GM19397 (cell line): ENCODE measurements at regions not wholly inside any gene's neighbourhood (a gene's known extent, or its start where the extent isn't known, plus 50 kb on each side); places are given as distances from the start of the nearest gene placed in this dataset.

Source experiments
- ATAC-seq: cut with Tn5 transposase; IDR thresholded peaks from one replicate; pipeline ENCODE4 v1.9.1; 2021; ENCODE audit warnings: mild to moderate bottlenecking, moderate library complexity; ENCODE audit not compliant: unreplicated experiment

- ATAC-seq = no peak
Observed at GRCh38 chr7:9796241-9796640, 1177.4 kb upstream of the PHF14 start.

- no peak for ATAC-seq
Observed at GRCh38 chr7:9822458-9823290, 1151.0 kb upstream of the PHF14 start.

GRCh38 chr7:9835199-9835598 is 1138.5 kb upstream of the PHF14 start:
- ATAC-seq = no peak

GRCh38 chr7:9836671-9837070 is 1137.0 kb upstream of the PHF14 start:
- ATAC-seq = no peak

- no peak for ATAC-seq
Observed at GRCh38 chr7:9842301-9842700, 1131.4 kb upstream of the PHF14 start.

GRCh38 chr7:9846902-9847301 is 1126.8 kb upstream of the PHF14 start:
- ATAC-seq = no peak

GRCh38 chr7:9854605-9855004 is 1119.1 kb upstream of the PHF14 start:
- ATAC-seq = no peak

GRCh38 chr7:9856668-9857067 is 1117.0 kb upstream of the PHF14 start:
- ATAC-seq = no peak

- ATAC-seq = no peak
Observed at GRCh38 chr7:9863545-9863944, 1110.1 kb upstream of the PHF14 start.

GRCh38 chr7:9869151-9869550 is 1104.5 kb upstream of the PHF14 start:
- no peak for ATAC-seq

GRCh38 chr7:9869566-9869965 is 1104.1 kb upstream of the PHF14 start:
- no peak for ATAC-seq

- ATAC-seq = no peak
Observed at GRCh38 chr7:9870674-9871073, 1103.0 kb upstream of the PHF14 start.

GRCh38 chr7:9874182-9874581 is 1099.5 kb upstream of the PHF14 start:
- no peak for ATAC-seq

- ATAC-seq = no peak
Observed at GRCh38 chr7:9876053-9876452, 1097.6 kb upstream of the PHF14 start.

GRCh38 chr7:9889554-9889953 is 1084.1 kb upstream of the PHF14 start:
- no peak for ATAC-seq

GRCh38 chr7:9890092-9890491 is 1083.6 kb upstream of the PHF14 start:
- no peak for ATAC-seq

GRCh38 chr7:9891056-9891455 is 1082.6 kb upstream of the PHF14 start:
- no peak for ATAC-seq

GRCh38 chr7:9900339-9900738 is 1073.3 kb upstream of the PHF14 start:
- no peak for ATAC-seq

- no peak for ATAC-seq
Observed at GRCh38 chr7:9921326-9921725, 1052.3 kb upstream of the PHF14 start.

GRCh38 chr7:9937944-9938631 is 1035.6 kb upstream of the PHF14 start:
- ATAC-seq = no peak

GRCh38 chr7:9939176-9939575 is 1034.5 kb upstream of the PHF14 start:
- no peak for ATAC-seq

- ATAC-seq = no peak
Observed at GRCh38 chr7:9945131-9945530, 1028.5 kb upstream of the PHF14 start.
